Retinal pigment epithelial cell (primary cell): ENCODE measurements at regions not wholly inside any gene's neighbourhood (a gene's known extent, or its start where the extent isn't known, plus 50 kb on each side); places are given as distances from the start of the nearest gene placed in this dataset.

ENCODE experiments used
- DNase-seq: peaks from one replicate; pipeline ENCODE4 v3.0.0-alpha.2; 2010; ENCODE audit warnings: low read depth
- H3K4me3 ChIP-seq: 2 replicates; pipeline ENCODE4 v1.5.1; 2011; ENCODE audit warnings: mild to moderate bottlenecking, low read length, control low read depth, moderate library complexity
- CTCF ChIP-seq: conservative IDR thresholded peaks from 2 replicates; pipeline ENCODE4 v1.5.1; 2011; ENCODE audit warnings: low read depth, low read length, control low read depth, inconsistent platforms

GRCh38 chr7:155188357-155188756 is 109.3 kb upstream of the INSIG1 start:
- H3K4me3 ChIP-seq = no peak overlapping the region
- no peak for DNase-seq
- no peak for TF ChIP-seq CTCF

- TF ChIP-seq CTCF = no peak
- H3K4me3 ChIP-seq = no peak overlapping the region
- peak; percentile 55 for DNase-seq
Observed at GRCh38 chr7:155188821-155189581, 108.7 kb upstream of the INSIG1 start.

GRCh38 chr7:155189590-155189989 is 108.1 kb upstream of the INSIG1 start:
- DNase-seq = no peak
- no peak for TF ChIP-seq CTCF
- H3K4me3 ChIP-seq = no peak overlapping the region

GRCh38 chr7:155190688-155191087 is 107.0 kb upstream of the INSIG1 start:
- DNase-seq = no peak
- no peak overlapping the region for H3K4me3 ChIP-seq
- peak; percentile 86 for TF ChIP-seq CTCF

- no peak for TF ChIP-seq CTCF
- H3K4me3 ChIP-seq = no peak overlapping the region
- DNase-seq = no peak
Observed at GRCh38 chr7:155191137-155191536, 106.5 kb upstream of the INSIG1 start.

GRCh38 chr7:155191901-155192478 is 105.7 kb upstream of the INSIG1 start:
- no peak for DNase-seq
- TF ChIP-seq CTCF = no peak

More at GRCh38 chr7:155191901-155192478, 105.7 kb upstream of the INSIG1 start:
- H3K4me3 ChIP-seq = no peak overlapping the region
